NCI-H2107 treated with DMSO at 0.1 percent for 48 hours (cell line): ENCODE measurements at regions not wholly inside any gene's neighbourhood (a gene's known extent, or its start where the extent isn't known, plus 50 kb on each side); places are given as distances from the start of the nearest gene placed in this dataset.

Source experiments
- DNase-seq: peaks from one replicate; lab custom pipeline; 2025; ENCODE audit not compliant: unreplicated experiment; lab: John Stamatoyannopoulos, UW

DNA sequence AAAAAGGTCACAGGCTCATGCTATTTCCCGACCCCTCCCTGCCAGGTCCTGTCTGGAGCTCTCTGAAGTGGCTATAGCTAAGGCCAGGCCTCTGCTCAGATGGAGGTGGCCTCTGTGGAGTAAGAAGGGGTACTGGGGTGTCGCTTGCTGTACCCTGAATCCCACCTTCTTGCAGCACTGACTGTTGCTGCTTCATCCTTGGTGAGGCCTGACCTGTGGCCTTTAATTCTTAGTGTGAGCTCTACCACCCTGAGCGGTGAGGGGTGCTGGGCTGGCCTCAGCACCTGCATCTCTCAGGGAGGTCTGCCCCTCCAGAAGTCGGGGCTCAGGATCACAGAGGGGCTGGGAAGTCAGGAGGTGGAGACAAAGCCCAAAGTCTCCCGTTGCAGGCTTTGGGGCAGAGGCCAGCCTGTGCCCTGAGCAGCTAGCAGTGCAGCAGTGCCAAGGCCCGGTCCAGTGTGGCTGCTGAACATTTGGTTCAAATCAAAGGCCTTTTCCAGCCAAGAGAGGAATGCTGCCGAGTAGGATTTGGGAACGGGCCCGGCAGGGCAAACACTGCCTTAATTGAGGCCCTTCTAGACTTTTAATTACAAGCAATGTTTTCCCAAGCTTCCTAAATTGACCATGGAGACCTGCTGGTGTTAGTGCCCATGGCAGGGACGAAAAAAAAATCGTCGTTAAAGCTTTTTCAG is 133.5 kb upstream of the HAAO start:
- no peak for DNase-seq

DNA sequence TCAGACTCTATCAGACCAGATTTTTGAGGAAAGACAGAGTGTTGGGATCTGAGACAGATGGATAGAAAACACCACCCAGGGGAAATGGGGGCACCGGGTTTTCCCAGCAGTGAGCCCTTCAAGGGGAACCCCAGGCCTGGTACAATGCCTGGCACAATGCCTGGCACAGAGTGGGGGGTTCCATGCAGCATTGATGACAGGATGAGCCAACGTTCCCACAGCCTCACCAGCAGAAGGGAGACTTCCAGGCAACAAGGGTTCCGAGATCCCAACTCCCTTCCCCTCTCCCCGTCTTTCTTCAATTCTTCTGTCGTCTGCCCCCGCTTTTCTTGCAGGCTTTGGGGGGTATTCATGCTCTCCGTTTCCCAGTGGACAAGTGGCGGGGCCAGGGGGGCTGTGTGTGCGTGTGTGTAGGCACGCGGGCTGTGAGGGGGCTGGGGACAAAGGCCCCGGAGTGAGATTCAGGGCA is 132.1 kb upstream of the HAAO start:
- DNase-seq, result no peak

DNA sequence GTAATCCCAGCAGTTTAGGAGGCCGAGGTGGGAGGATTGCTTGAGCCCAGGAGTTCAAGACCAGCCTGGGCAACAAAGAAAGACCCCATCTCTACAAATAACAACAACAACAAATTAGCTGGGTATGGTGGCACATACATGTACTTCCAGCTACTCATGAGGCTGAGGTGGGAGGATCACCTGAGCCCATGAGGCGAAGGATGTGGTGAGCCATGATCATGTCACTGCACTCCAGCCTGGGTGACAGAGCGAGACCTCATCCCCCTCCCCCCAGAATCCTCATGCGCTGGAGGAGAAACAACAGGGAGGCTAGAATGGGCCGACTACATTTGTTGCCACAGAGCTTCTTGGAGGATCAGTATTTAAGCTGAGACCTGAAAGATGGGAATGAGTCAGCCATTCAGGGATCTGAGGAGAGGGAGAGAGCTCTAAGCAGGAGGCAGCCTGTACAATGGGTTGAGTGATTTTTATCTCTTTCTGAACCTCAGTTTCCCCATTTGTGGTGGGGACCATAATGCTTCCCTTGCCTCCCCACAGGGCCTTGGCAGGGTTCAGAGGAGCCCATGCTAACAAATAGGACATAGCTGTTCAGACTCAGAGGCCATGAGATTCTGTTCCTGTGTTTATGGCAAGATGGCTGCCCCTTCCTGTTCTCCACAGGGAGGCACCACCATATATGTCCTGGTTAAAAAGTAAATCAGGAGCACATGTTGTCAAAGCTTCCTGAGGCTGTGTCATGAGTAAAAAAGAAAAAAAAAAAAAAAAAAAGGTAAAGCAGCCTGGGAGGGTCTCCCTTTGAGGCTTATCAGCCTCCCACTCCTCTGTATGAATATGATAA is 131.4 kb upstream of the HAAO start:
- no peak for DNase-seq

DNA sequence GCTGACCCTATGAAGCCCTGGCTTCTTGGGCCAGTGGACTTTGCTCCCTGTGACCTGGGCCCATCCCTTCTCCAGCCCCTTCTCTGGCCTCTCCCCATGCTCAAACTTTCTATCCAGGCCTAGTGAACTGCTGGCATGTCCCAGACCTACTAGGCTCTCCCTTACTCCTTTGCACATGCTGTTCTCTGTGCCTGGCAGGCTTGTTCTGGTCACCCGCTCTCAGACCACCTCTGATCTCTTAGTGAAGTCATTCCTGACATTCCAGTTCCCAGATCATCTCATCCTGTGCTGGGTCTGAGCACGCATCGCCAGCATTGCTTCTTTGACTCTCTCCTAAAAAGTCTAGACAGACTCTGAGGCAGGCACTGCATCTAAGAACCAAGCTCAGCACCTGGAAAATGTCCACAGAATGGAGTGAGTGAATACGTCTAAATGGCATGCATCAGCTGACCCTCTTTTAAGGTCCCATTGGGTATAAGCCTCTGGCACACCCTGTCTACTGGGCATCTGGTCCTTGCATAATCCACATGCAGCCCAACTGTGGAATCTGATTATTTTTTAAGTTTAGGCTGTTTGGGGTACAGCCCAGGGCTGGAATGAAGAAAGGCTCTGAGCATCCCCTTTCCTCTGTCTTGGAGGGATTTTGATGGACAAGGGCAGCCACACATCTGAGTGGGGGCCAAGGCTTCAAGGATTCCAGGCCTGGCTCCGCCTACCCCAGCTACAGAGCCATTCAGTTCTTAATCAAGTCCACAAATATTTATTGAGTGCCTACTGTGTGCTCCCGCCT is 130.6 kb upstream of the HAAO start:
- no peak for DNase-seq

DNA sequence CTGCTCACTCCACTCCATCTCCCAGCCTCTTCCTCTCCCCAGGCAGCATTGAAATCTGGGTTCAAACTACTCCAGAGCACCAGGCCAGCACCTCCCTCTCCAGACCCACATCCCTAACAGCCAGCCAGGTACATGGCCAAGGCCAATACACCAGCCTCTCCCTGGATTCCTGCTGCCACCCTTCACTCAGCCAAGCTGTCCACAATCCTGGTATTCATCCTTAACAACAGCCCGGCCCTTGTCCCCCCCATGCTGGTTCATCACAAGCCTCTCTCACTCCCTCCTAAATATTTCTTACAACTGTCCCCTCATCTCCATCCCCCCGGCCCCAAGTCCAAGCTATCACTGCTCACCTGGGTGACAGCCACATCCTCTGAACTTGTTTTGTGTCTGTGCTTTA is 129.9 kb upstream of the HAAO start:
- no peak for DNase-seq

- DNase-seq, result no peak
Observed at GRCh38 chr2:42921721-42922120, 129.3 kb upstream of the HAAO start.

- DNase-seq, result no peak
Observed at GRCh38 chr2:42921147-42921520, 128.8 kb upstream of the HAAO start.

- no peak for DNase-seq
Observed at GRCh38 chr2:42920446-42921146, 128.2 kb upstream of the HAAO start.

DNA sequence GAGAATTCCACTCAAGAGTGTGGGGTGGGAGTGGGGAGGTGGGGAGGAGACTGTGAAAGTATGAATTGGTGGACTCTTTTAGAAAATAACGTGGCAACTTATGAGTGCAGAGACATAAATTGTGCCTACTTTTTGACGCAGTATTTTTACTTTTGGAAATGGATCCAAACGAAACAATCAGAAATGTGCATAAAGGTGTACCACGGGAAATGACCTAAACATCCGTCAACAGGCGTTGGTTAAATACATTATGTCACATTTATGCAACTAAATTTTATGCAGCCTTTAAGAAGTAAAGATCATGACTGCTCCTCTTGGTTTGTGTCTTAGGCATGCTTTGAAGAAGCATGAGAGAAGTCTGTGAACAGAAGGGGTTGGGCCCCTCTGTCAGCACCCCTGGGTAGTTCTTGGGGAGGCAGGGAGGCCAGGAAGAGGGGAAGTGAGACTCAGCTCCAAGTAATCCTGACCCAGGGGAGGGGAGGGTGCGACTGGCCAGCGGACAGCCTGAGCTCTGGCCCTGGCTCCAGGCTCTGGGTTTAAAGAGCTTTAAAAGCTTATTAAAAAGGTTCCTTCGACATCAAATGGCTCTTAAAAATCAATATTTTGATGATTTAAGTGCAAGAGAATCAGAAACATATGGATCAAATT is 126.4 kb upstream of the HAAO start:
- no peak for DNase-seq

- DNase-seq, result no peak
Observed at GRCh38 chr2:42918041-42918440, 125.7 kb upstream of the HAAO start.

DNA sequence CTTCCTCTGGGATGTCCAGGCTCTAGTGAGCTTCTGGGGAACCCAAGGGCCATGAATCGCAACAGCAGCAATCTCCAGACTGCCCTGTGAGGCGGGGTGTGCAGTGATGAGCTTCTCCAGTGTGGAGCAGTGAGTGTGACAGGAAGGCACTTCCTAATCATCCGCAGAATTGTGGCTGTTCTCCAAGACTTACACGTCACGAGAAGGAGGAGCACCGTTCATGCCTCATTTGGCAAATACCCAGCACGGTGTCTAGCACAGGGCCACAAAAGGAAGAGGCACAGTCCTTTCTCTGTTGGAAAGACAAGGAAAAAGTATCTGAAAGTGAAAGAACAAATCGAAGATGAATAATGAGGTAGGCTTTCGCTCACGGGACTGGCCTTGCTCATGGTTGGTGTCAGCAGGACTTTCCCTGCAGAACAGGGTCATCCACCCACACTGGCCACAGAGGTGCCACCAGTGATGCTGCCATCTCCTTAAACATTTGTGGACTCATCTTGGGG is 125.1 kb upstream of the HAAO start:
- DNase-seq, result no peak

- DNase-seq, result no peak
Observed at GRCh38 chr2:42916324-42916723, 123.9 kb upstream of the HAAO start.

DNA sequence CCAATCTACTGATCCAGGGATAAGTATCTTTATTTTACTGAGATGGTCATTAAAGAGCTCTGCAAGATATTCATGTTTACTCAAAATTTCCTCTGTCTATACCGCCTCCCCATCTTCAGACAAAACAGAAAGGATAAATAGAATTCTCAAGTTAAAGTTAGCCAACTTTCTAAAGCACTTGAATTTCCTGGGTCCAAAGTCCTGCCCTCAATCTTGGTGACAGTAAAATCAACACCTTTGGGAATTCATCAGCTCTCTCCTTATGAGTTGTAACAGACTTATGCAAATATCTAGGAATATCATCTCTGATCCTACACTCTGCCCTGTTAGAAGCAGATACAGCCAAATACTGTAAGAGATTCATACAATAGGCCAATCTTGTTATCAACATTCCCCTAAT is 122.5 kb upstream of the HAAO start:
- DNase-seq, result no peak

GRCh38 chr2:42914314-42914713 is 121.9 kb upstream of the HAAO start:
- no peak for DNase-seq

DNA sequence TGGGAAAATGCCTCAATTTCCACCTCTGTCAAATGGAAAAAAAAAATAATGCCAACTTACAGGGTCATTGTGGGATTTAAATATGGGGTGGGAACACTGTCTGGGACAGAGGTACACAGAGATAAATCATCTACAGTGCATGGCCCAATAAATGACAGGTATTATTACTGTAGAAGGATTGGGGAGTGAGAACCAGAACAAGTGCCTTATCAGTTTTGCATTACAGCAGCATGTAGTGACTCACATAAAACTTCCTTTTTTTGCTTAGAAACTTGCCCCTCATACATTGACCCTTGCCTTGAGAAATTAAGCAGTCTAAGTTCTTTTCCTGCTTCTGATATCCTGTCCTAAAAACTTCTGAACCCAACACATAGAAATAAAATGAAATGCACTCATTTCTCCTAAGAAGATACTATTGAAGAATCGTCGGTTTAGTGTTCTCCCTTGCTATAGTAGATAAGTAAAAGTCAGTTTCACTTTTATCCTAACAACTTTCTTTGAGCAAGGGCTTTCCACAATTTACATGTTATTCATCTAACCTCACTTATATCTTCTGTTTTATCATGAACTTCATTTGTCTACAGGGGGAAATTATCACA is 121.0 kb upstream of the HAAO start:
- no peak for DNase-seq

- no peak for DNase-seq
Observed at GRCh38 chr2:42910645-42911405, 118.4 kb upstream of the HAAO start.

GRCh38 chr2:42909966-42910365 is 117.6 kb upstream of the HAAO start:
- DNase-seq, result no peak

- DNase-seq, result no peak
Observed at GRCh38 chr2:42908518-42909200, 116.3 kb upstream of the HAAO start.

- DNase-seq, result no peak
Observed at GRCh38 chr2:42907835-42908234, 115.5 kb upstream of the HAAO start.
